ENCODE measurements at regions not wholly inside any gene's neighbourhood (a gene's known extent, or its start where the extent isn't known, plus 50 kb on each side); places are given as distances from the start of the nearest gene placed in this dataset.

GRCh38 chr2:145124085-145124484 lies 604.2 kb upstream of the ZEB2 start:
- no peak for DNase-seq

GRCh38 chr2:145123606-145124005 lies 603.7 kb upstream of the ZEB2 start:
- no peaks in the 10 kb centered on the region for H3K27me3 ChIP-seq (ENCODE audit: control insufficient read depth, insufficient read depth, low read length)
- no peak overlapping the region for H3K4me3 ChIP-seq (ENCODE audit: insufficient read depth, low read depth, low read length)
- no peak for DNase-seq
- H3K36me3 ChIP-seq (replicated peaks; ENCODE audit: control insufficient read depth, insufficient read depth, low read length), result no peaks in the 10 kb centered on the region

More at GRCh38 chr2:145124085-145124484, 604.2 kb upstream of the ZEB2 start:
- Histone ChIP-seq H3K27me3 (ENCODE audit: control insufficient read depth, insufficient read depth, low read length) (no peaks in the 10 kb centered on the region), H3K36me3 (replicated peaks; ENCODE audit: control insufficient read depth, insufficient read depth, low read length) (no peaks in the 10 kb centered on the region), H3K4me3 (ENCODE audit: insufficient read depth, low read depth, low read length) (no peak overlapping the region)

- Histone ChIP-seq H3K36me3 (replicated peaks; ENCODE audit: control insufficient read depth, insufficient read depth, low read length) (no peaks in the 10 kb centered on the region), H3K4me3 (ENCODE audit: insufficient read depth, low read depth, low read length) (no peak overlapping the region), H3K27me3 (ENCODE audit: control insufficient read depth, insufficient read depth, low read length) (no peaks in the 10 kb centered on the region)
- DNase-seq, result no peak
These were observed 599.3 kb upstream of the ZEB2 start for GRCh38 chr2:145119225-145119624.

- H3K36me3 ChIP-seq (replicated peaks; ENCODE audit: control insufficient read depth, insufficient read depth, low read length), result no peaks in the 10 kb centered on the region
- no peak overlapping the region for H3K4me3 ChIP-seq (ENCODE audit: insufficient read depth, low read depth, low read length)
- no peak for DNase-seq
- no peaks in the 10 kb centered on the region for H3K27me3 ChIP-seq (ENCODE audit: control insufficient read depth, insufficient read depth, low read length)
These were observed 597.2 kb upstream of the ZEB2 start for GRCh38 chr2:145116834-145117725.

- DNase-seq, result no peak
- Histone ChIP-seq H3K4me3 (ENCODE audit: insufficient read depth, low read depth, low read length) (no peak overlapping the region), H3K27me3 (ENCODE audit: control insufficient read depth, insufficient read depth, low read length) (no peaks in the 10 kb centered on the region), H3K36me3 (replicated peaks; ENCODE audit: control insufficient read depth, insufficient read depth, low read length) (no peaks in the 10 kb centered on the region)
These were observed 596.1 kb upstream of the ZEB2 start for GRCh38 chr2:145116056-145116455.

GRCh38 chr2:145114726-145115125 lies 594.8 kb upstream of the ZEB2 start:
- H3K36me3 ChIP-seq (replicated peaks; ENCODE audit: control insufficient read depth, insufficient read depth, low read length), result no peaks in the 10 kb centered on the region
- no peak for DNase-seq
- H3K4me3 ChIP-seq (ENCODE audit: insufficient read depth, low read depth, low read length), result no peak overlapping the region
- no peaks in the 10 kb centered on the region for H3K27me3 ChIP-seq (ENCODE audit: control insufficient read depth, insufficient read depth, low read length)

- no peak for DNase-seq
- H3K36me3 ChIP-seq (replicated peaks; ENCODE audit: control insufficient read depth, insufficient read depth, low read length), result no peaks in the 10 kb centered on the region
- H3K27me3 ChIP-seq (ENCODE audit: control insufficient read depth, insufficient read depth, low read length), result no peaks in the 10 kb centered on the region
- no peak overlapping the region for H3K4me3 ChIP-seq (ENCODE audit: insufficient read depth, low read depth, low read length)
These were observed 592.5 kb upstream of the ZEB2 start for GRCh38 chr2:145112467-145112866.

GRCh38 chr2:145110668-145111356 lies 590.9 kb upstream of the ZEB2 start:
- DNase-seq, result no peak
- no peak overlapping the region for H3K4me3 ChIP-seq (ENCODE audit: insufficient read depth, low read depth, low read length)
- H3K27me3 ChIP-seq (ENCODE audit: control insufficient read depth, insufficient read depth, low read length), result no peaks in the 10 kb centered on the region
- no peaks in the 10 kb centered on the region for H3K36me3 ChIP-seq (replicated peaks; ENCODE audit: control insufficient read depth, insufficient read depth, low read length)

- H3K4me3 ChIP-seq (ENCODE audit: insufficient read depth, low read depth, low read length), result no peak overlapping the region
- no peak for DNase-seq
- no peaks in the 10 kb centered on the region for H3K27me3 ChIP-seq (ENCODE audit: control insufficient read depth, insufficient read depth, low read length)
- no peaks in the 10 kb centered on the region for H3K36me3 ChIP-seq (replicated peaks; ENCODE audit: control insufficient read depth, insufficient read depth, low read length)
These were observed 589.2 kb upstream of the ZEB2 start for GRCh38 chr2:145108959-145109710.

- Histone ChIP-seq H3K4me3 (ENCODE audit: insufficient read depth, low read depth, low read length) (no peak overlapping the region), H3K27me3 (ENCODE audit: control insufficient read depth, insufficient read depth, low read length) (no peaks in the 10 kb centered on the region), H3K36me3 (replicated peaks; ENCODE audit: control insufficient read depth, insufficient read depth, low read length) (no peaks in the 10 kb centered on the region)
- no peak for DNase-seq
These were observed 588.5 kb upstream of the ZEB2 start for GRCh38 chr2:145108361-145108778.

GRCh38 chr2:145106293-145106692 lies 586.4 kb upstream of the ZEB2 start:
- Histone ChIP-seq H3K4me3 (ENCODE audit: insufficient read depth, low read depth, low read length) (no peak overlapping the region), H3K36me3 (replicated peaks; ENCODE audit: control insufficient read depth, insufficient read depth, low read length) (no peaks in the 10 kb centered on the region), H3K27me3 (ENCODE audit: control insufficient read depth, insufficient read depth, low read length) (no peaks in the 10 kb centered on the region)
- DNase-seq, result no peak

GRCh38 chr2:145102706-145103105 lies 582.8 kb upstream of the ZEB2 start:
- no peaks in the 10 kb centered on the region for H3K36me3 ChIP-seq (replicated peaks; ENCODE audit: control insufficient read depth, insufficient read depth, low read length)
- no peak overlapping the region for H3K4me3 ChIP-seq (ENCODE audit: insufficient read depth, low read depth, low read length)
- no peaks in the 10 kb centered on the region for H3K27me3 ChIP-seq (ENCODE audit: control insufficient read depth, insufficient read depth, low read length)
- DNase-seq, result no peak

- Histone ChIP-seq H3K27me3 (ENCODE audit: control insufficient read depth, insufficient read depth, low read length) (no peaks in the 10 kb centered on the region), H3K36me3 (replicated peaks; ENCODE audit: control insufficient read depth, insufficient read depth, low read length) (no peaks in the 10 kb centered on the region), H3K4me3 (ENCODE audit: insufficient read depth, low read depth, low read length) (no peak overlapping the region)
- no peak for DNase-seq
These were observed 580.4 kb upstream of the ZEB2 start for GRCh38 chr2:145100301-145100700.

GRCh38 chr2:145096582-145096981 lies 576.7 kb upstream of the ZEB2 start:
- Histone ChIP-seq H3K4me3 (ENCODE audit: insufficient read depth, low read depth, low read length) (no peak overlapping the region), H3K36me3 (replicated peaks; ENCODE audit: control insufficient read depth, insufficient read depth, low read length) (no peaks in the 10 kb centered on the region), H3K27me3 (ENCODE audit: control insufficient read depth, insufficient read depth, low read length) (no peaks in the 10 kb centered on the region)
- no peak for DNase-seq

All from H7 (cell line).